LoVo (cell line): ENCODE measurements at regions not wholly inside any gene's neighbourhood (a gene's known extent, or its start where the extent isn't known, plus 50 kb on each side); places are given as distances from the start of the nearest gene placed in this dataset.
A peak's percentile ranks its signal among the peaks of the same experiment; 100 is the strongest.

Experiments used
- DNase-seq: peaks from one replicate; pipeline ENCODE4 v3.0.0-alpha.2; 2016; ENCODE audit warnings: low spot score

GRCh38 chr2:8282858-8283252 lies 399.0 kb upstream of the ID2 start:
- DNase-seq: no peak

GRCh38 chr2:8285081-8285480 lies 396.8 kb upstream of the ID2 start:
- DNase-seq: no peak

- DNase-seq: no peak
These were observed 396.0 kb upstream of the ID2 start for GRCh38 chr2:8285898-8286297.

GRCh38 chr2:8288206-8288605 lies 393.6 kb upstream of the ID2 start:
- DNase-seq: no peak

GRCh38 chr2:8289111-8289510 lies 392.7 kb upstream of the ID2 start:
- DNase-seq: no peak

- DNase-seq: no peak
These were observed 391.0 kb upstream of the ID2 start for GRCh38 chr2:8290771-8291352.

- DNase-seq: no peak
These were observed 385.6 kb upstream of the ID2 start for GRCh38 chr2:8296306-8296705.

GRCh38 chr2:8297376-8298231 lies 384.3 kb upstream of the ID2 start:
- no peak for DNase-seq

GRCh38 chr2:8298783-8299182 lies 383.1 kb upstream of the ID2 start:
- no peak for DNase-seq

- no peak for DNase-seq
These were observed 381.6 kb upstream of the ID2 start for GRCh38 chr2:8300216-8300615.

GRCh38 chr2:8300905-8301304 lies 381.0 kb upstream of the ID2 start:
- no peak for DNase-seq

- no peak for DNase-seq
These were observed 378.5 kb upstream of the ID2 start for GRCh38 chr2:8303322-8303832.

GRCh38 chr2:8304821-8305766 lies 376.8 kb upstream of the ID2 start:
- no peak for DNase-seq

- peak; percentile 14 for DNase-seq
These were observed 375.1 kb upstream of the ID2 start for GRCh38 chr2:8306530-8307351.

GRCh38 chr2:8307606-8308180 lies 374.2 kb upstream of the ID2 start:
- DNase-seq: no peak

- no peak for DNase-seq
These were observed 372.7 kb upstream of the ID2 start for GRCh38 chr2:8309131-8309530.

GRCh38 chr2:8310557-8311455 lies 371.1 kb upstream of the ID2 start:
- no peak for DNase-seq

- peak; percentile 8 for DNase-seq
These were observed 369.6 kb upstream of the ID2 start for GRCh38 chr2:8312221-8312620.

GRCh38 chr2:8312861-8313830 lies 368.7 kb upstream of the ID2 start:
- peak; percentile 86 for DNase-seq
